Activated CD4-positive, alpha-beta T cell treated with anti-CD3 and anti-CD28 coated beads, Interleukin-2, amount 10 ng/mL, durations not matched to agents 24 days and 14 days (primary cell): ENCODE measurements at regions not wholly inside any gene's neighbourhood (a gene's known extent, or its start where the extent isn't known, plus 50 kb on each side); places are given as distances from the start of the nearest gene placed in this dataset.
"Not testable (repeated sequence)": the region's sequence is repeated elsewhere in the genome, so short reads cannot be mapped to it uniquely, and the experiment has no call there.

Experiments used
- DNase-seq: peaks from one replicate; pipeline ENCODE4 v3.0.0; 2022
- H3K27ac Mint-ChIP-seq: one replicate; pipeline ENCODE4 v1.8.0; 2022; ENCODE audit warnings: mild to moderate bottlenecking, mixed read lengths
- H3K27me3 Mint-ChIP-seq: one replicate; pipeline ENCODE4 v1.8.0; 2022; ENCODE audit warnings: mixed read lengths
- H3K36me3 Mint-ChIP-seq: one replicate; pipeline ENCODE4 v1.8.0; 2022; ENCODE audit warnings: low read depth, mild to moderate bottlenecking, mixed read lengths
- H3K4me1 Mint-ChIP-seq: one replicate; pipeline ENCODE4 v1.8.0; 2021; ENCODE audit warnings: mixed read lengths
- H3K4me3 Mint-ChIP-seq: one replicate; pipeline ENCODE4 v1.8.0; 2022; ENCODE audit warnings: mild to moderate bottlenecking, moderate library complexity, mixed read lengths
- H3K9me3 Mint-ChIP-seq: one replicate; pipeline ENCODE4 v1.8.0; 2021; ENCODE audit warnings: mixed read lengths
- intact Hi-C: fragments of 100-400 bp; cut with micrococcal nuclease; formaldehyde crosslinking; loops from one replicate; pipeline ENCODE4 v1.15.1; 2023

GRCh38 chr14:49306152-49306751 is 279.9 kb downstream of the RPS29 start:
- Mint-ChIP-seq H3K4me3 (no peak overlapping the region), H3K4me1 (no peaks in the 10 kb centered on the region), H3K9me3 (no peaks in the 10 kb centered on the region), H3K27me3 (no peaks in the 10 kb centered on the region), H3K36me3 (no peaks in the 10 kb centered on the region), H3K27ac (no peak overlapping the region)
- intact Hi-C loops = no loop called here
- no peak for DNase-seq

GRCh38 chr14:49303946-49304516 is 282.1 kb downstream of the RPS29 start:
- no peaks in the 10 kb centered on the region for H3K4me1 Mint-ChIP-seq
- DNase-seq = peak; percentile 68
- intact Hi-C loops = no loop called here

GRCh38 chr14:49297102-49297501 is 289.1 kb downstream of the RPS29 start:
- DNase-seq = no peak
- Mint-ChIP-seq H3K27me3 (no peaks in the 10 kb centered on the region), H3K9me3 (no peaks in the 10 kb centered on the region), H3K4me3 (no peak overlapping the region), H3K27ac (no peak overlapping the region), H3K36me3 (no peaks in the 10 kb centered on the region), H3K4me1 (no peaks in the 10 kb centered on the region)
- intact Hi-C loops = no loop called here

More at GRCh38 chr14:49303946-49304516, 282.1 kb downstream of the RPS29 start:
- H3K27ac Mint-ChIP-seq = no peak overlapping the region
- no peak overlapping the region for H3K4me3 Mint-ChIP-seq
- no peaks in the 10 kb centered on the region for H3K27me3 Mint-ChIP-seq
- H3K9me3 Mint-ChIP-seq = no peaks in the 10 kb centered on the region
- no peaks in the 10 kb centered on the region for H3K36me3 Mint-ChIP-seq

- H3K36me3 Mint-ChIP-seq = no peaks in the 10 kb centered on the region
- H3K27me3 Mint-ChIP-seq = no peaks in the 10 kb centered on the region
- no peaks in the 10 kb centered on the region for H3K9me3 Mint-ChIP-seq
- no peak overlapping the region for H3K4me3 Mint-ChIP-seq
- no peak overlapping the region for H3K27ac Mint-ChIP-seq
- intact Hi-C loops = no loop called here
- no peak for DNase-seq
- H3K4me1 Mint-ChIP-seq = no peaks in the 10 kb centered on the region
Measured at GRCh38 chr14:49294621-49295148, 291.5 kb downstream of the RPS29 start.

- intact Hi-C loops = no loop called here
- H3K27me3 Mint-ChIP-seq = no peaks in the 10 kb centered on the region
- H3K4me1 Mint-ChIP-seq = no peaks in the 10 kb centered on the region
- H3K4me3 Mint-ChIP-seq = no peak overlapping the region
- no peak overlapping the region for H3K27ac Mint-ChIP-seq
- no peaks in the 10 kb centered on the region for H3K36me3 Mint-ChIP-seq
- no peak for DNase-seq
- H3K9me3 Mint-ChIP-seq = no peaks in the 10 kb centered on the region
Measured at GRCh38 chr14:49287004-49287403, 299.2 kb downstream of the RPS29 start.

- Mint-ChIP-seq H3K4me3 (no peak overlapping the region), H3K27ac (no peak overlapping the region), H3K4me1 (no peaks in the 10 kb centered on the region), H3K9me3 (no peaks in the 10 kb centered on the region), H3K36me3 (no peaks in the 10 kb centered on the region), H3K27me3 (no peaks in the 10 kb centered on the region)
- no peak for DNase-seq
- intact Hi-C loops = no loop called here
Measured at GRCh38 chr14:49286257-49286983, 299.8 kb downstream of the RPS29 start.

- H3K27ac Mint-ChIP-seq = no peak overlapping the region
- H3K27me3 Mint-ChIP-seq = no peaks in the 10 kb centered on the region
- no peaks in the 10 kb centered on the region for H3K9me3 Mint-ChIP-seq
- no peak overlapping the region for H3K4me3 Mint-ChIP-seq
- no peaks in the 10 kb centered on the region for H3K36me3 Mint-ChIP-seq
- no peak for DNase-seq
- intact Hi-C loops = no loop called here
- H3K4me1 Mint-ChIP-seq = no peaks in the 10 kb centered on the region
Measured at GRCh38 chr14:49280566-49280965, 305.6 kb downstream of the RPS29 start.

- H3K4me3 Mint-ChIP-seq = no peak overlapping the region
- H3K27ac Mint-ChIP-seq = no peak overlapping the region
- H3K9me3 Mint-ChIP-seq = no peaks in the 10 kb centered on the region
- DNase-seq = no peak
- H3K36me3 Mint-ChIP-seq = no peaks in the 10 kb centered on the region
- H3K4me1 Mint-ChIP-seq = no peaks in the 10 kb centered on the region
- H3K27me3 Mint-ChIP-seq = no peaks in the 10 kb centered on the region
- intact Hi-C loops = no loop called here
Measured at GRCh38 chr14:49250517-49250916, 335.7 kb downstream of the RPS29 start.

- DNase-seq = no peak
- no peaks in the 10 kb centered on the region for H3K27me3 Mint-ChIP-seq
- no peaks in the 10 kb centered on the region for H3K4me1 Mint-ChIP-seq
- H3K9me3 Mint-ChIP-seq = no peaks in the 10 kb centered on the region
- H3K4me3 Mint-ChIP-seq = no peak overlapping the region
- no peaks in the 10 kb centered on the region for H3K36me3 Mint-ChIP-seq
- intact Hi-C loops = no loop called here
- no peak overlapping the region for H3K27ac Mint-ChIP-seq
Measured at GRCh38 chr14:49250109-49250508, 336.1 kb downstream of the RPS29 start.

- no peaks in the 10 kb centered on the region for H3K36me3 Mint-ChIP-seq
- H3K27me3 Mint-ChIP-seq = no peaks in the 10 kb centered on the region
- H3K4me1 Mint-ChIP-seq = no peaks in the 10 kb centered on the region
- DNase-seq = peak; percentile 8
- no peaks in the 10 kb centered on the region for H3K9me3 Mint-ChIP-seq
- intact Hi-C loops = no loop called here
- no peak overlapping the region for H3K27ac Mint-ChIP-seq
- H3K4me3 Mint-ChIP-seq = no peak overlapping the region
Measured at GRCh38 chr14:49249022-49249421, 337.2 kb downstream of the RPS29 start.

GRCh38 chr14:49243777-49244176 is 342.4 kb downstream of the RPS29 start:
- H3K4me3 Mint-ChIP-seq, intact Hi-C loops, H3K27me3 Mint-ChIP-seq, H3K36me3 Mint-ChIP-seq, H3K27ac Mint-ChIP-seq, H3K9me3 Mint-ChIP-seq, H3K4me1 Mint-ChIP-seq, DNase-seq: not testable (repeated sequence)

GRCh38 chr14:49240383-49240782 is 345.8 kb downstream of the RPS29 start:
- peak; percentile 27 for DNase-seq
- no peaks in the 10 kb centered on the region for H3K27me3 Mint-ChIP-seq
- no peaks in the 10 kb centered on the region for H3K36me3 Mint-ChIP-seq
- no peak overlapping the region for H3K4me3 Mint-ChIP-seq
- no peak overlapping the region for H3K27ac Mint-ChIP-seq
- H3K4me1 Mint-ChIP-seq = no peaks in the 10 kb centered on the region
- intact Hi-C loops = no loop called here
- peaks cover 4% of the 10 kb centered on the region for H3K9me3 Mint-ChIP-seq

GRCh38 chr14:49228552-49228951 is 357.6 kb downstream of the RPS29 start:
- H3K4me3 Mint-ChIP-seq = no peak overlapping the region
- intact Hi-C loops = no loop called here
- H3K27ac Mint-ChIP-seq = no peak overlapping the region
- no peaks in the 10 kb centered on the region for H3K27me3 Mint-ChIP-seq
- H3K4me1 Mint-ChIP-seq = no peaks in the 10 kb centered on the region
- H3K36me3 Mint-ChIP-seq = no peaks in the 10 kb centered on the region
- DNase-seq = no peak
- H3K9me3 Mint-ChIP-seq = no peaks in the 10 kb centered on the region

GRCh38 chr14:49221316-49221715 is 364.9 kb downstream of the RPS29 start:
- Mint-ChIP-seq H3K27ac (no peak overlapping the region), H3K4me3 (no peak overlapping the region), H3K4me1 (no peaks in the 10 kb centered on the region), H3K36me3 (no peaks in the 10 kb centered on the region), H3K9me3 (no peaks in the 10 kb centered on the region), H3K27me3 (no peaks in the 10 kb centered on the region)
- intact Hi-C loops = no loop called here
- no peak for DNase-seq
